HEK293 (cell line): ENCODE measurements at regions not wholly inside any gene's neighbourhood (a gene's known extent, or its start where the extent isn't known, plus 50 kb on each side); places are given as distances from the start of the nearest gene placed in this dataset.

Experiments
- CTCF ChIA-PET: fragments of 350-600 bp; formaldehyde crosslinking; extraction: SDS; loops from one replicate; lab custom pipeline; 2021; ENCODE audit warnings: antibody characterized with exemption; lab: Yijun Ruan, JAX
- POLR2A ChIA-PET: fragments of 300-600 bp; formaldehyde crosslinking; extraction: SDS; loops from one replicate; lab custom pipeline; 2020; ENCODE audit warnings: antibody characterized with exemption, inconsistent platforms; lab: Yijun Ruan, JAX
- H3K27ac ChIP-seq: fragments of 200-500 bp; sonication (Bioruptor generic); 2 replicates; pipeline ENCODE4 v1.5.1; 2014; ENCODE audit warnings: low read depth, low read length, control low read depth, inconsistent platforms; ENCODE audit errors: extremely low read depth
- H3K36me3 ChIP-seq, 2 experiments: fragments of 200-500 bp in 1 of 2; sonication (Bioruptor generic) in 1 of 2; 1 replicate in 1 of 2; 2 replicates in 1 of 2; pipeline ENCODE4 v1.5.1; 2014 to 2017; ENCODE audit warnings: inconsistent platforms in 2 of 2, low read length in 2 of 2; ENCODE audit not compliant: control insufficient read depth in 2 of 2, insufficient read depth in 1 of 2
- H3K4me1 ChIP-seq: fragments of 200-500 bp; sonication (Bioruptor generic); 2 replicates; pipeline ENCODE4 v1.5.1; 2014; ENCODE audit warnings: mild to moderate bottlenecking, low read length, inconsistent platforms; ENCODE audit not compliant: control insufficient read depth, insufficient read depth
- H3K4me3 ChIP-seq: 2 replicates; pipeline ENCODE4 v1.5.1; 2011; ENCODE audit warnings: low read depth, mild to moderate bottlenecking, control low read depth, low read length, moderate library complexity
- H3K9me3 ChIP-seq: fragments of 200-500 bp; sonication (Bioruptor generic); 2 replicates; pipeline ENCODE4 v1.5.1; 2014; ENCODE audit warnings: low read depth, low read length, inconsistent platforms; ENCODE audit not compliant: control insufficient read depth, insufficient read depth
- KLF8 ChIP-seq: fragments of 450-650 bp; formaldehyde crosslinking; IDR thresholded peaks from 2 replicates; pipeline ENCODE4 v1.5.1; 2016; ENCODE audit warnings: missing biosample characterization, missing genetic modification characterization
- KLF9 ChIP-seq: fragments of 450-650 bp; formaldehyde crosslinking; IDR thresholded peaks from 2 replicates; pipeline ENCODE4 v1.5.1; 2016; ENCODE audit warnings: missing biosample characterization, missing genetic modification characterization, low read depth
- SETDB1 ChIP-seq: IDR thresholded peaks from one replicate; pipeline ENCODE4 v1.6.1; 2017; ENCODE audit warnings: mild to moderate bottlenecking, low read length, moderate library complexity, mixed read lengths; ENCODE audit not compliant: insufficient read length
- TSHZ1 ChIP-seq: fragments of 450-650 bp; formaldehyde crosslinking; IDR thresholded peaks from 2 replicates; pipeline ENCODE4 v1.5.1; 2016; ENCODE audit warnings: missing biosample characterization, missing genetic modification characterization, borderline replicate concordance
- ZBTB8A ChIP-seq: fragments of 450-650 bp; formaldehyde crosslinking; IDR thresholded peaks from 2 replicates; pipeline ENCODE4 v1.5.1; 2016; ENCODE audit warnings: missing biosample characterization, missing genetic modification characterization
- ZFP41 ChIP-seq: fragments of 450-650 bp; formaldehyde crosslinking; IDR thresholded peaks from 2 replicates; pipeline ENCODE4 v1.5.1; 2016; ENCODE audit warnings: missing biosample characterization, missing genetic modification characterization, borderline replicate concordance
- ZIC2 ChIP-seq: fragments of 450-650 bp; formaldehyde crosslinking; IDR thresholded peaks from 2 replicates; pipeline ENCODE4 v1.5.1; 2016; ENCODE audit warnings: missing biosample characterization, missing genetic modification characterization
- ZNF10 ChIP-seq: fragments of 450-650 bp; formaldehyde crosslinking; IDR thresholded peaks from 2 replicates; pipeline ENCODE4 v1.5.1; 2017; ENCODE audit warnings: missing biosample characterization, missing genetic modification characterization
- ZNF148 ChIP-seq: fragments of 450-650 bp; formaldehyde crosslinking; IDR thresholded peaks from 2 replicates; pipeline ENCODE4 v1.5.0; 2017; ENCODE audit warnings: missing biosample characterization, missing genetic modification characterization, borderline replicate concordance
- ZNF157 ChIP-seq: fragments of 450-650 bp; formaldehyde crosslinking; IDR thresholded peaks from 2 replicates; pipeline ENCODE4 v1.5.1; 2016; ENCODE audit warnings: missing biosample characterization, missing genetic modification characterization
- ZNF175 ChIP-seq: fragments of 450-650 bp; formaldehyde crosslinking; IDR thresholded peaks from 2 replicates; pipeline ENCODE4 v1.5.1; 2016; ENCODE audit warnings: missing biosample characterization, missing genetic modification characterization
- ZNF280C ChIP-seq: fragments of 450-650 bp; formaldehyde crosslinking; IDR thresholded peaks from 2 replicates; pipeline ENCODE4 v1.5.1; 2016; ENCODE audit warnings: missing biosample characterization, missing genetic modification characterization
- ZNF311 ChIP-seq: fragments of 450-650 bp; formaldehyde crosslinking; IDR thresholded peaks from 2 replicates; pipeline ENCODE4 v1.5.1; 2017; ENCODE audit warnings: missing biosample characterization, missing genetic modification characterization, borderline replicate concordance
- ZNF341 ChIP-seq: fragments of 450-650 bp; formaldehyde crosslinking; IDR thresholded peaks from 2 replicates; pipeline ENCODE4; 2016; ENCODE audit warnings: low read depth, missing biosample characterization, missing genetic modification characterization
- ZNF362 ChIP-seq: fragments of 450-650 bp; formaldehyde crosslinking; IDR thresholded peaks from 2 replicates; pipeline ENCODE4 v1.5.1; 2016; ENCODE audit warnings: missing biosample characterization, missing genetic modification characterization
- ZNF529 ChIP-seq: fragments of 450-650 bp; formaldehyde crosslinking; IDR thresholded peaks from 2 replicates; pipeline ENCODE4 v1.5.1; 2017; ENCODE audit warnings: missing genetic modification characterization, missing biosample characterization; ENCODE audit not compliant: insufficient replicate concordance
- ZNF555 ChIP-seq: fragments of 450-650 bp; formaldehyde crosslinking; conservative IDR thresholded peaks from 2 replicates; pipeline ENCODE4 v1.5.1; 2017; ENCODE audit warnings: missing biosample characterization, mild to moderate bottlenecking, missing genetic modification characterization, inconsistent platforms
- ZNF571 ChIP-seq: fragments of 450-650 bp; formaldehyde crosslinking; IDR thresholded peaks from 2 replicates; pipeline ENCODE4 v1.5.0; 2017; ENCODE audit warnings: missing biosample characterization, missing genetic modification characterization
- ZNF610 ChIP-seq: fragments of 450-650 bp; formaldehyde crosslinking; IDR thresholded peaks from 2 replicates; pipeline ENCODE4 v1.5.1; 2016; ENCODE audit warnings: missing biosample characterization, missing genetic modification characterization, borderline replicate concordance
- ZNF621 ChIP-seq: fragments of 450-650 bp; formaldehyde crosslinking; IDR thresholded peaks from 2 replicates; pipeline ENCODE4 v1.5.1; 2017; ENCODE audit warnings: missing biosample characterization, missing genetic modification characterization
- ZNF624 ChIP-seq: fragments of 450-650 bp; formaldehyde crosslinking; IDR thresholded peaks from 2 replicates; pipeline ENCODE4 v1.5.1; 2017; ENCODE audit warnings: missing biosample characterization, missing genetic modification characterization
- ZNF629 ChIP-seq: fragments of 450-650 bp; formaldehyde crosslinking; IDR thresholded peaks from 2 replicates; pipeline ENCODE4 v1.5.1; 2017; ENCODE audit warnings: missing biosample characterization, missing genetic modification characterization
- ZNF654 ChIP-seq: fragments of 450-650 bp; formaldehyde crosslinking; IDR thresholded peaks from 2 replicates; pipeline ENCODE4 v1.5.1; 2016; ENCODE audit warnings: low read depth, missing biosample characterization, missing genetic modification characterization
- ZNF660 ChIP-seq: fragments of 450-650 bp; IDR thresholded peaks from 2 replicates; pipeline ENCODE4 v1.5.1; 2018; ENCODE audit warnings: missing biosample characterization, mild to moderate bottlenecking, missing genetic modification characterization
- ZNF707 ChIP-seq: fragments of 450-650 bp; formaldehyde crosslinking; IDR thresholded peaks from 2 replicates; pipeline ENCODE4 v1.5.1; 2016; ENCODE audit warnings: missing biosample characterization, missing genetic modification characterization
- ZNF776 ChIP-seq: fragments of 450-650 bp; formaldehyde crosslinking; IDR thresholded peaks from 2 replicates; pipeline ENCODE4 v1.5.0; 2017; ENCODE audit warnings: missing biosample characterization, missing genetic modification characterization, borderline replicate concordance
- ZNF791 ChIP-seq: fragments of 450-650 bp; formaldehyde crosslinking; IDR thresholded peaks from 2 replicates; pipeline ENCODE4 v1.5.1; 2016; ENCODE audit warnings: missing biosample characterization, missing genetic modification characterization
- ZSCAN16 ChIP-seq: fragments of 450-650 bp; formaldehyde crosslinking; IDR thresholded peaks from 2 replicates; pipeline ENCODE4 v1.5.1; 2016; ENCODE audit warnings: missing biosample characterization, missing genetic modification characterization
- ZSCAN23 ChIP-seq: fragments of 450-650 bp; formaldehyde crosslinking; IDR thresholded peaks from 2 replicates; pipeline ENCODE4 v1.5.1; 2016; ENCODE audit warnings: missing biosample characterization, missing genetic modification characterization

GRCh38 chr1:4028139-4028501 is 128.0 kb upstream of the C1orf174 start:
- Histone ChIP-seq H3K9me3 (no peaks in the 10 kb centered on the region), H3K36me3 (no peaks in the 10 kb centered on the region), H3K4me3 (no peak overlapping the region), H3K27ac (no peak overlapping the region), H3K4me1 (no peaks in the 10 kb centered on the region)
- TF ChIP-seq ZNF341 (tag by site-specific recombination), result no peak
- no peak for TF ChIP-seq ZNF10 (tag by site-specific recombination)
- TF ChIP-seq ZFP41 (tag by site-specific recombination), result no peak
- TF ChIP-seq ZNF629, result no peak
- no peak for TF ChIP-seq ZNF362 (tag by site-specific recombination)
- no peak for TF ChIP-seq ZNF280C (tag by site-specific recombination)
- no peak for TF ChIP-seq ZNF791 (tag by site-specific recombination)
- no peak for TF ChIP-seq ZNF660 (tag by site-specific recombination)
- no peak for TF ChIP-seq ZNF175 (tag by site-specific recombination)
- TF ChIP-seq ZNF621 (tag by site-specific recombination), result no peak
- no peak for TF ChIP-seq ZNF148 (tag by site-specific recombination)
- TF ChIP-seq ZNF529 (tag by site-specific recombination), result no peak
- TF ChIP-seq ZNF707 (tag by site-specific recombination), result no peak
- TF ChIP-seq ZNF555 (tag by site-specific recombination), result no peak
- no peak for TF ChIP-seq SETDB1
- no peak for TF ChIP-seq ZNF157 (tag by site-specific recombination)
- no peak for TF ChIP-seq ZIC2 (tag by site-specific recombination)
- TF ChIP-seq ZNF776 (tag by site-specific recombination), result no peak
- TF ChIP-seq ZNF654 (tag by site-specific recombination), result no peak
- CTCF ChIA-PET, result no interaction called here
- POLR2A ChIA-PET, result no interaction called here

GRCh38 chr1:4029376-4029775 is 129.3 kb upstream of the C1orf174 start:
- Histone ChIP-seq H3K27ac (no peak overlapping the region), H3K36me3 (no peaks in the 10 kb centered on the region), H3K9me3 (no peaks in the 10 kb centered on the region), H3K4me1 (no peaks in the 10 kb centered on the region), H3K4me3 (no peak overlapping the region)
- POLR2A ChIA-PET, result no interaction called here
- TF ChIP-seq KLF8 (no peak), ZNF311 (tag by site-specific recombination) (no peak), ZSCAN16 (tag by site-specific recombination) (no peak), ZSCAN23 (tag by site-specific recombination) (no peak), KLF9 (tag by site-specific recombination) (no peak), ZNF624 (tag by site-specific recombination) (no peak), ZNF610 (tag by site-specific recombination) (no peak), ZNF571 (tag by site-specific recombination) (no peak), TSHZ1 (tag by site-specific recombination) (no peak), ZBTB8A (no peak)
- CTCF ChIA-PET, result no interaction called here
